ENCODE measurements at regions not wholly inside any gene's neighbourhood (a gene's known extent, or its start where the extent isn't known, plus 50 kb on each side); places are given as distances from the start of the nearest gene placed in this dataset.

DNA sequence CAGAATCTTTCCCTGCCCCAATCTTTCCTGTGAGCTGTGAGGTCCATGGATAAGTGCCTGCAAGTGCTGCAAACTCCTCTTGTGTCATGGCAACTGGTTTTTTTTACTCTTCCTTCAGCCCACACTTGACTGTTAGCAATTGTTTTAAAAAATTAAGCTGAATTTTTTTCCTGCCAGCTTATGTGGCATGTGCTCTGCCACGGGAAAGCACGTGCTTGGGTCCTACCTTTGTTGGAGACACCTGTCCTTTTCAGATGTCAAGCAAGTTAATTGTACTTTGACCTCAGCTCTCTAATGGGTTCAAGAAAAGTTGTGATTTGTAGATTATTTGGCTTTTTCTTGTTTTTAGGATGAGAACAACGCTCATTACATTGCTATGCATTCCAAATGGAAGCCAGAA, 398.5 kb downstream of the NUF2 start:
- H3K4me3 ChIP-seq (replicated peaks in 1 of 3; ENCODE audit: insufficient read depth in 1 of 3, low read depth in 1 of 3, low read length in 3 of 3) = no peak overlapping the region
- H3K9ac ChIP-seq (replicated peaks; ENCODE audit: extremely low read depth, insufficient read depth, low read length) = no peak overlapping the region
- CTCF ChIA-PET = interaction anchor here (1.0 kb wide), 1 partner anchor 10 kb away, joined by 4 read pairs; no protein-coding TSS in a partner anchor
- no peaks in the 10 kb centered on the region for H4K20me1 ChIP-seq (replicated peaks; ENCODE audit: control insufficient read depth, extremely low read depth, insufficient read depth, low read length)
- H3K4me1 ChIP-seq (ENCODE audit: control insufficient read depth, extremely low read depth, insufficient read depth, low read length) = no peaks in the 10 kb centered on the region
- no peaks in the 10 kb centered on the region for H3K9me3 ChIP-seq (replicated peaks; ENCODE audit: control insufficient read depth, insufficient read depth, low read length)
- H3K9me1 ChIP-seq (replicated peaks; ENCODE audit: control insufficient read depth, extremely low read depth, insufficient read depth, low read length) = no peaks in the 10 kb centered on the region
- dilution Hi-C loops (cut with MboI; ENCODE audit: extremely low pct_ligation_motif_present, low sequenced_read_pairs) = no loop called here
- no peak overlapping the region for H2AFZ ChIP-seq (ENCODE audit: low read depth, low read length)
- H3K4me2 ChIP-seq (ENCODE audit: insufficient read depth, low read length) = no peak overlapping the region
- FAIRE-seq (no peak), DNase-seq (ENCODE audit: low read depth, low spot score) (no peak)
- TF ChIP-seq JUN (IDR thresholded peaks at IDR 0.05; ENCODE audit: borderline replicate concordance, insufficient read depth, insufficient read length, low read depth) (no peak), FOS (IDR thresholded peaks at IDR 0.05; ENCODE audit: borderline replicate concordance, insufficient read depth, low read length) (no peak), MYC (IDR thresholded peaks at IDR 0.05; ENCODE audit: low read depth, low read length) (no peak), GATA2 (IDR thresholded peaks at IDR 0.05; ENCODE audit: insufficient read depth, insufficient read length, low read depth, low read length) (no peak), POLR2A (IDR thresholded peaks at IDR 0.05; ENCODE audit: low read depth, low read length) (no peak), EZH2 (IDR thresholded peaks at IDR 0.05; ENCODE audit: borderline replicate concordance, low read depth, low read length, severe bottlenecking) (no peak), POLR2AphosphoS5 (IDR thresholded peaks at IDR 0.05; ENCODE audit: insufficient read depth, low read depth, low read length) (no peak)
- TF ChIP-seq, protein P1, sequence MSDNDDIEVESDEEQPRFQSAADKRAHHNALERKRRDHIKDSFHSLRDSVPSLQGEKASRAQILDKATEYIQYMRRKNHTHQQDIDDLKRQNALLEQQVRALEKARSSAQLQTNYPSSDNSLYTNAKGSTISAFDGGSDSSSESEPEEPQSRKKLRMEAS (IDR thresholded peaks at IDR 0.05; ENCODE audit: insufficient read depth, insufficient read length) = no peak
- TF ChIP-seq, protein P2, sequence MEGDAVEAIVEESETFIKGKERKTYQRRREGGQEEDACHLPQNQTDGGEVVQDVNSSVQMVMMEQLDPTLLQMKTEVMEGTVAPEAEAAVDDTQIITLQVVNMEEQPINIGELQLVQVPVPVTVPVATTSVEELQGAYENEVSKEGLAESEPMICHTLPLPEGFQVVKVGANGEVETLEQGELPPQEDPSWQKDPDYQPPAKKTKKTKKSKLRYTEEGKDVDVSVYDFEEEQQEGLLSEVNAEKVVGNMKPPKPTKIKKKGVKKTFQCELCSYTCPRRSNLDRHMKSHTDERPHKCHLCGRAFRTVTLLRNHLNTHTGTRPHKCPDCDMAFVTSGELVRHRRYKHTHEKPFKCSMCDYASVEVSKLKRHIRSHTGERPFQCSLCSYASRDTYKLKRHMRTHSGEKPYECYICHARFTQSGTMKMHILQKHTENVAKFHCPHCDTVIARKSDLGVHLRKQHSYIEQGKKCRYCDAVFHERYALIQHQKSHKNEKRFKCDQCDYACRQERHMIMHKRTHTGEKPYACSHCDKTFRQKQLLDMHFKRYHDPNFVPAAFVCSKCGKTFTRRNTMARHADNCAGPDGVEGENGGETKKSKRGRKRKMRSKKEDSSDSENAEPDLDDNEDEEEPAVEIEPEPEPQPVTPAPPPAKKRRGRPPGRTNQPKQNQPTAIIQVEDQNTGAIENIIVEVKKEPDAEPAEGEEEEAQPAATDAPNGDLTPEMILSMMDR (IDR thresholded peaks at IDR 0.05; ENCODE audit: extremely low read depth in 1 of 2, insufficient read depth in 1 of 2, low read depth in 1 of 2, low read length in 2 of 2) = no peak
- no peak overlapping the region for H3K27ac ChIP-seq (ENCODE audit: insufficient read depth, low read depth, low read length)
- no peaks in the 10 kb centered on the region for H3K79me2 ChIP-seq (ENCODE audit: control insufficient read depth, insufficient read depth, low read length)
- H3K27me3 ChIP-seq (ENCODE audit: control insufficient read depth in 2 of 2, insufficient read depth in 2 of 2, low read length in 2 of 2) = no peaks in the 10 kb centered on the region
- POLR2A ChIA-PET = no interaction called here
- H3K36me3 ChIP-seq (ENCODE audit: control insufficient read depth in 2 of 2, extremely low read depth in 1 of 2, insufficient read depth in 2 of 2, low read length in 2 of 2) = no peaks in the 10 kb centered on the region
- intact Hi-C loops (cut with micrococcal nuclease) = no loop called here
- BruUV-seq (replicated peaks) = no TSS peak
